Left renal cortex interstitium (tissue), 4 donors: ENCODE measurements at regions not wholly inside any gene's neighbourhood (a gene's known extent, or its start where the extent isn't known, plus 50 kb on each side); places are given as distances from the start of the nearest gene placed in this dataset.
"Not testable (repeated sequence)": the region's sequence is repeated elsewhere in the genome, so short reads cannot be mapped to it uniquely, and the experiment has no call there.

ENCODE experiments used
- DNase-seq, 4 donors: peaks; one replicate each; pipeline ENCODE4 v3.0.0-alpha.2; 2013; ENCODE audit warnings: low read depth in 4 of 4, low spot score in 2 of 4, missing footprints in 1 of 4

DNA sequence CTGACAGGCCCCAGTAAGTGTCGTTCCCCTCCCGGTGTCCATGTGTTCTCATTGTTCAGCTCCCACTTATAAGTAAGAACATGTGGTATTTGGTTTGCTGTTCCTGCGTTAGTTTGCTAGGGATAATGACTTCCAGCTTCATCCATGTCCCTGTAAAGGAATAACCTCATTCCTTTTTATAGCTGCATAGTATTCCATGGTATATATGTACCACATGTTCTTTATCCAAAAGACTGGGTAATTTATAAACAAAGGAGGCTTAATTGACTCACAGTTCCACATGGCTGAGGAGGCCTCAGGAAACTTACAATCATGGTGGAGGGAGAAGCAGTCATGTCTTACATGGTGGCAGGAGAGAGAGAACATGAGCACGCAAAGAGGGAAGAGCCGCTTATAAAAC is 79.6 kb upstream of the CACUL1 start:
- not testable (repeated sequence) for DNase-seq

DNA sequence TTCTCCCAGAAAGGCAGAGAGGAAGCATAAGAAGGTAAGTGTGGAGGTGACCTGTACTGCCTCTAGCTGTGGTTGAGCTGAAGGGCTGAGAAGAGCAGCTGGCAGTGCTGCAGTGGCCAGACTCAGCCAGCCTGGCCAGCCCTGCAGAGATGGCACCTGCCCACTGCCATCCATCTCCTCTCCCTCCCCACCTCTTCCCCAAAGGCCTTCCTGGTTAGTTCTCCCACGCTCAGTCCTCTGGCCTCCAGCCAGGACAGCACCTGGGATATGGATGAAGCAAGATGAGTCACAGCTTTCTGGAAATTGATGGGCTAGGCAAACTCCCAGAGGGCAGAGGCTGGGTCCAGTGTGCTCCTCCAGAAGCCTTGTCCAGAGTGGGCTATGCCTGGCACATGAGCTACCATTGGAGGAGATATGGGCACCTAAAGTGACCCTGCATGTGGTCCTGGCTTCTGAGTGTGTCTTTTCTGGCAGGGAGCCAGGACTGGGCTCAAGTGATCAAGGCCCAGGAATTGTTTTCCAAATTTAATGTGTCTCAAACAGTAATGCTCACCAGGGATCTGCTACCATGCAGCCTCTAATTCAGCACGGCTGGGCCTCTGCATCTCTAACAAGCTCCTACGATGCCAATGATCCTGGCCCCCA is 81.0 kb upstream of the CACUL1 start:
- DNase-seq, result no peak

DNA sequence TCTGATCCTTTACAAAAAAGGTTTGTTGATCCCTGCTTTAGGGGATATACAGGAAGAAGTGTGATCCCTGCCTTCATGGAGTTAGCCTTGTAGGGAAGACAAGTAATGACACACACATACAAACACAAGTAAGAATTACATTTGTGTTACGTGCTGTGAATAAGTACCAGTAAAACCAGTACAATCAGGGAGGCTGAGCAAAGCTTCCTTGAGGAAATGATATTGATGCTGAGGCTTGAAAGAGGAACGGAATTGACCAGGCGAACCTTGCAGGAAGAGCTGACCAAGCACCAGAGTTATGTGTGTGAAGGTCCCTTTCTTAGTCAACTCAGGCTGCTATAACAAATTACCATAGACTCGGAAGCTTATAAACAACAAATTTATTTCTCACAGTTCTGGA is 83.6 kb upstream of the CACUL1 start:
- DNase-seq, result no peak

DNA sequence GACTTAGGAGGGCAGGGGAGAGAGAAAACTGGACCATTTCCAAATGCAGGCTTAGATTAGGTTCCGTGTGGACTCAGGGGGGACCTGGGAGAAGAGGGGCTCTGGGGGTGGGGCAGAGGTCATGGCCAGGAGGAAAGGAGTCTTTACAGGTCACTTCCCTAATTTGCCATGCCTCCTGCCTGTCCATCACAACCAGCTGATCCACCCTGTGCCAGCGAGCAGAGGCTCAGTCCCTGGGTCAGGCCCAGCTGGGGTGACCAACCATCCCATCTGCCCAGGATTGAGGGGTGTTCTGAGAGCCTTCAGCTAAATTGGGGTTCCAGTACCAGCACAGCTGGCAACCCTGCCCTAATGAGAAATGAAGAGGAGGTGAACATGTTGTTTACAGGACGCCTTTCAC is 84.6 kb upstream of the CACUL1 start:
- DNase-seq, result no peak

DNA sequence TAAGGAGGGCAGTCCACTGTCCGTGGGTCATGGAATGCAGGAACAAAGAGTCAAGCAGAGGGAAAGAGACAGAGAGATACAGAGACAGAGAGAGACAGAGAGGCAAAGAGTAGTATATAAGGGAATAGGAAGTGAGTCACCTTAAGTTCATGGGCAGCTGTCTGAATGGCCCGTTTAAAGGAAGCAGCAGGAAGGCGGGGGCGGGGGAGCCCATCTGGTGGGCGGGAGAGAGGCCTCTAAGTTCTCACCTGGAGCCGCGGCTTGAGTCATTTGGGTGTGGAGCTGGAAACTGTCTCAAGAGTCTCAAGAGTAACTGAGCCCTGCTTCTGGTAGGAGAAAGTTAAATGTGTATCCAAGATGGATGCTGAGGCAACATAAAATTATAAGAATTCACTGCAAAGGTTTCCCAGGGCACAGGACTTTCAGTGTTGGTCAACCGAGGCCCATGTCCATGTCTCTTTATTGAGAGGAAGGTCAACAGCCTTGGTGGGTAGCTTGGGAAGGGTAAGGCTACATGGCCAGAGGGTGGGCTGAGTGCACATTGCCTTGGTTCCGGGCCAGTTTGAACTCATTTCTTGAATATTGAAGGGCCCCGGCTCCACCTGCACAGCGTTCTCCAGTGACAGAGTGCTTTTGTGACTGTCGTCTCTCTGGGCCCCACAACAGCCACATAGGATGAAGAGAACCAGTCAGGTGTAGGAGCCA is 85.5 kb upstream of the CACUL1 start:
- no peak for DNase-seq

DNA sequence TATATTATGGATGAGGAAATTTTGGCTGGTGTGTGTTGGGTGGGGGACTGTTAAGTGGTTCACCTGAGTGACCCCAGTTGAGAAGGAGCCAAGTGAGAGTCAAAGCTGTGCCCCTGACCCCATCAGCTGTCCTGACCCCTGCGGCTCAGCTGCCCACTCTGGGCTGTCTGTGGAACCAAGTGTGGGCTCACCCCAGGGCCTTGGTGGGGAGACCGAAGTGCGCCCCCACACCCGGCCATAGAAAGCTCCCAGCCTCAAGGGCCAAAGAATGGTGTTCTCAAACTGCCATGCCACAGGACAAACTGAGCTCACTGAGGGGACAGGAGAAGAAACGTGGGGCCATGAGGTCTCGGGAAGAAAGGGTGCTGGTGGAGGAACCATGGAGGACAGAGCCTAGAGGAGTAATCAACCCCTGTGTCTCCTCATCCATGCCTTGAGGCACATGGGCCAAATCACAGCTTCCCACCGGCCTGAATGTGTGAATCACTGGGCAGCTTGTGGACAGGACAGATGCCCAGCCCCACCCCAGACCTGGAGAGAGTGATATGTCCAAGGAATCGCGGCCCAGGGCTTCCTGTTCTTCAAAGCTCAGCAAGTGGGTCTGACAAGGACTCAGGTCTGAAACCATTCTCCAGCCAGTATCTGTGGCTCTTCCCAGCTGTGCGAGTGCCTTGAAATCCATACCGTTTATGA is 86.2 kb upstream of the CACUL1 start:
- no peak for DNase-seq

DNA sequence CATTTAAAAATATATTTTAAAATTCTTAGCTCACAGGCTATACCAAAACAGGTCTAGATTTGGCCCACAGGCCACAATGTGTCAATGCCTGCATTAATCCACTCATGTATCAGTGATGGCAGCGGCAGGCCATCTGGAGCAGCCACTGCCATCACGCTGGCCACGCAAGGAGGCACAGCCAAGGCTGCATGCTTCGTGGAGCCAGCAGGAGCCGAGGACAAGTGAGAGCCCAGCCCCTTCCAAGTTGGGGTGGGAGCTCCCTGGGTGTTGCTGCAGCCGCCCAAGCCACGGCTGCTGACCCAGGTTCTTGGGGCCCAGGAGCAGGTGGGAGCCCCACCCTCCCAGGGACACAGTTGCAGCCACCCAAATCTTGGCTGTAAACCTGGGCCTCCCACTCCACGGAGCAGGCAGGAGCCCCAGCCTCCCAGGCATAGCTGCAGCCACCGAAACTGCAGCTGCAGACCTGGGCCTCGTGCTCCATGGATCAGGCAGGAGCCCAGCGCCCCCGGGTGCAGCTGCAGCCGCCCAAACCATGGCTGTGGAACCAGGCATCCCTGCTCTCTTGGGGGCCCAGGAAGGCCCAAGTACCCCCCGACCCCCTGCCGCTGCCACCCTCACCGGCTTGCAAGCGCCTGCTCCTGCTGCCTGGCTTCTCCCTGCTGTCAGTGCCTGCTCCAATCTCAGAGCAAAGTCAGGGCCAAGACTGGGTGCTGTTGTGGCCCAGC is 87.3 kb upstream of the CACUL1 start:
- DNase-seq, result no peak

DNA sequence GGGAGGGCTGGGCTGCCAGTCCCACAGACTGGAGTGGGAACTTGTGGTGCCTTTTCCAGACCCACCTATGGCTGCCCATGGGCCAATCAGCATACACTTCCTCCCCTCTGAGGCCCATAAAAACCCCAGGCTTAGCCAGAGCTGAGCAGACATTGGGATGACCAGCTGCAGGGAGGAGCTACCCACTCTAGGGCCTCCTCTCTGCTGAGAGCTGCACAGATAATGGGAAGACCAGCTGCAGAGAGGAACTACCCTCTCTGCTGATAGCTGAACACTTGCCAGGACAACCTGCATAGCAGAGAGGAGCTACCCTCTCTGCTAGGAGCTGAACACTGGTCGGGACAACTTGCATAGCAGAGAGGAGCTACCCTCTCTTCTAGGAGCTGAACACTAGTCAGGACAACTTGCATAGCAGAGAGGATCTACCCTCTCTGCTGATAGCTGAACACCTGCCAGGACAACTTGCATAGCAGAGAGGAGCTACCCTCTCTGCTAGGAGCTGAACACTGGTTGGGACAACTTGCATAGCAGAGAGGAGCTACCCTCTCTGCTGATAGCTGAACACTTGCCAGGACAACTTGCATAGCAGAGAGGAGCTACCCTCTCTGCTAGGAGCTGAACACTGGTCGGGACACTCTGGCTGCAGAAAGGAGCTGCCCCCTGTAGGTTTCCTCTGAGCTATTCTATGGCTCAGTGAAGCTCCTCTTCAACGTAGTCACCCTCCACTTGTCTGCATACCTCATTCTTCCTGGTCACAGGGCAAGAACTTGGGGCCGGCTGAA is 88.3 kb upstream of the CACUL1 start:
- DNase-seq, result no peak

DNA sequence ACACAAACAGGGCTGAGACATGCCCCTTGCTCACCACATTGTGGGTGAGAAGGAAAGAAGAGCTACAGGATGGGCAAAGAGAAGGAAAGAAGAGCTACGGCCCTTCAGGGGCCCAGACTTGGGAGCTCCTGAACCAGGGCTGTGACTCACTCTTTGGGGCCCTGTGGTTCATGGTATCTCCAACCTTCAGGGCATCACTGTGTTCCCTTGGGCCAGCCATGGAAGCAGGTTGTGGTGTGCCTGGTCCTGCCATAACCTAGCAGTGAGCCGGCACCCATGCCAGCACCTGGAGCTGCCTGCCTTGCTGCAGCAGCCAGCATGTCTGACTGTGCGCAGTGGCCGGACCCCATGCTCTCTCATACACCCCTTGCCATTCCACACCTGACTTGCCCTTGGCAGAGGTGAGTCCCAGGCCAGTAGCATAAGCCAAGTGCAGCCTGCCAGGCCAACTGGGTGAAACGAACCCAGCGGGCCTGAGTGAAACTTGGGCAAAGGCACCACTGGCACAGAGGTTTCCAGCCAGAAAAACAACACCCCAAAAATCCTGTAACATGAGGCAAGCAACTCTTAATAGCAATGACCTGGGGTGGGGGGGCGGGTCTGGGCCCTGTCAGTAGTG is 89.0 kb upstream of the CACUL1 start:
- no peak for DNase-seq

DNA sequence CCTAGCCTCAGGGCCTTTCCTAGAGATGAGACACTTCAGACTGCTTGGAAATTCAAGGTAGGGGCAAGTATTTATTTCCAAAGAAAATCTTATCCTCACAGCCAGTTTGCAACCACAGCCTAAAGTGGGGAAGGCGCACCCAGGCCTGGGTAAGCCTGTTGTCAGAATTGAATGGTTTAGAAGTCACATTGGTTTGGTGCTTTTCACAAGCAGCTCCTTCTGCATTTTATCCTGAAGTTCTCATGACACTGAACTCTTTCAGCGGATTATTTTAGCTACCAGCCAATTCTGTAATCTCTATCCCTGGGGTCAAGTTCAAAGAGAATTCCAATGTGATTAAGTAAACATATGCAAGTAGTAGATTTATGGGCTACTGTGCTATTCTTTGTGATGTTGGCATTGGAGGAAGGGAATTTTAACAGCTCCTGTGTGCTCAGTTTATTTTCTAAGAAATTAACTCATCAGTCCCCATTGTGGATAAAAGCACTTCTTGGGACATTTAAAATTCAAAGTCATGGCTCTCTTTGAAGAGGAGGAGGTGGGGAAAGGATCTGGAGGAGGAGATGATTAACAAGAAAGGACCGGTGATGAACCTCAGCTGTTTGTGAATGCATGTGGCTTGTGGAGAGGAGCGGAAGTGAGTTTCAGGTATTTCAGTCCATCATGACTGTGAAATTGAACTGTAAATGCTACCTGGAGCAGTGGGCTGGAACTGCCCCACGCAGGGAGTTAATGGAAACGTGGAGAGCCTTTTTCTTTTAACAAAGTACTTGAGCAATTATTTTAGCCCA is 90.2 kb upstream of the CACUL1 start:
- DNase-seq, result peak; percentile 20 to 47 (median 31)

DNA sequence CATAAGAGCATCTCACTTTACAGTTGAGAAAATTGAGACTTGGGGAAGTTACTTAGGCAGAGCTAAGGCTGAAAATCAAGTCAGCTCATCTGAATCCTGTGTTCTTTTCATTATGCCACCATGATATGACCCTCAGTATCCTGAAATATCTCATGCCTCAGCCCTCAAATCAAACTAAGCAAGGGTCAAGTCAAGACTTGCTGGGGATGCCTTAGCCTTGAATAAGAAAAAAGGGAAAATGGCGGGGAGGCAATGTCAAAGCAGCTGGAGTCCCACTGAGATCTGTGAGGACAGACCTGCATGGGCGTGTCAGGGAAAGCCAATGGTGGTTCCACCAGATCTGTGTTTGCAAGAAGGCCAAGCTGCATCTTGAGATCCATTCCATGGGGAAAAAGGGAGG is 91.0 kb upstream of the CACUL1 start:
- no peak for DNase-seq

DNA sequence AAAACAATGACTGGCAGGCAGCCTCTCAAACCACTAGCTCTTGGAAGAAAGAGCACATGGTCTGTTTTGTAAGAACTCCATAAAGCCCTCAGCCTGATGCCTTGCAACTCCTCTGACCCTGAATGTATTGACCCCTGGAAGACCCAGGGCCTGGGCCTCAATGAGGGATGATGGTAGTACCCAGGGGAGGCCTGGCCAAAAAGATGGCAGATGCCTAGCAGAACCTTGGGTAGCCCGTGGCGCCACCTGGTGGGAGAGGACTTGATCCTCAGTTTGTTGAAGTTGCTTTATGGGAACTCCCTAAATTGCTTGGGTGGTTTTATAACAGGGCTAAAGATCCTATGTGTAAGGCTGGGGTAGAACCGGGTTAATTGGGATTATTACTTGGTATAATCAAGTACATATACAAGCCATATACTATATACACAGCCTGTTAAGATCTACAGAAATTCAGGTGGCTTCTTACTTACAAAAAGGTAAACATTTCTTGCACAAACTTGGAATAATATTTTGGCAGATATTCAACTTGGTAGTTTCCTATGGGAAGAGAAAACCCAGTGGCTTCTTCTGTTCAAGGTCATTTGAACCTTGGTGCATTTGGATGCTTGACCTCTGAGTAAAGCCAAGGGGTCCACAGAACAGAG is 95.8 kb upstream of the CACUL1 start:
- no peak for DNase-seq

DNA sequence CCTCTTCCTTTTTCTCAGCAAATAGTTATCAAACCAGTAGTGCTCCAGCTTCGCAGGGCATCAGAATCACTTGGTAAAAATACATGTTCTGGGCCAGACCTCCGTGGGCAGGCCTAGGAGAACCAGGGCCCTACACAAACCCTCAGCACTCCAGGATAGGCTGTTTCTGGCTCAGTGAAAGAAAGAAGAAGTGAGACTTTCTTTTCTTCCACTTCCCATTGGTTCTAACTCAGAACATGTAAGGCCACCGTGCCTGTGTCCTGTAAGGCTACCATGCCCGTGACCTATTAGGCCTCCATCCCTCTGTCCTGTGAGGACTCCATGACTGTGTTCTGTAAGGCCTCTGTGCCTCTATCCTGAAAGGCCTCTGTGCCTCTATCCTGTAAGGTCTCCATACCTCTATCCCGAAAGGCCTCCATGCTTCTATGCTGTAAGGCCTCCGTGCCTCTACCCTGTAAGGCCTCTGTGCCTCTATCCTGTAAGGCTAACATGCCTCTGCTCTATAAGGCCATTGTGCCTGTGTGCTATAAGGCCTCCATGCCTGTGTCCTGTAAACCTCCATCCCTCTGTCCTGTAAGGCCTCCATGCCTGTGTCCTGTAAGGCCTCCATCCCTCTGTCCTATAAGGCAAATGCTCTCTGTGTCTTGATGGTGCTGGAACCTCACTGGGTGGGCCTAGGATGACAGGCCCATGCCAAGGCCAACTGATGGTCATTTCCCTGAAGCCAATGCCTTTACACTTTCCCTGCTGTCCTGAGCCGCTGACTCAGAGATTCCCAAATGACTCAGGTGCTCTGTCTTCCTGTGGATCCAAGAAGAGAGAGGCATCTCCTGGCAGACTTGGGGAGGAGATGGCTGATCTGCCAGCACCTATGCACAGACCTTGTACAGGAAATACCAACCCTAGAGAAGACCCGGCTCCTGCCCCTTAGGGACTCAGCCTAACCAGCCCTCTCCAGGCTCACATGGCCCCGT is 96.6 kb upstream of the CACUL1 start:
- DNase-seq, result no peak

DNA sequence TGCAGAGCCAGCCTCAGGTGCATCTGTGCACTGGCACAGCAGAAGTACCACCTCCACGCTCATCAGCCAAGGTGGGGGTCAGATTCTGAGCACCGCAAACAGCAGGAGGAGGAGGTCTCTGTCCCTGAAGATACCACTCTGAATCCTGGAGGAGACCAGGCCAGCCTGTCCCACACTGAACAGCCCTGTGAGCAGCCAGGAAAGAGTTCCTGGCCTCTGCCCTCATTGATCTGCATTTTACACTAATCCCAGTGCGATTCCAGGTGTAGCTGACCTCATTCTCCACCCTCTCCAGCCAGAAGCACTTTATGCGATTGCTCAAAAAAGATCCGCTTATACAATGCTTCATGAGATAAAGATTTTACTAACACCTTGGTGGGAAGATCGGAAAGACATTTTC is 99.1 kb upstream of the CACUL1 start:
- DNase-seq, result no peak

DNA sequence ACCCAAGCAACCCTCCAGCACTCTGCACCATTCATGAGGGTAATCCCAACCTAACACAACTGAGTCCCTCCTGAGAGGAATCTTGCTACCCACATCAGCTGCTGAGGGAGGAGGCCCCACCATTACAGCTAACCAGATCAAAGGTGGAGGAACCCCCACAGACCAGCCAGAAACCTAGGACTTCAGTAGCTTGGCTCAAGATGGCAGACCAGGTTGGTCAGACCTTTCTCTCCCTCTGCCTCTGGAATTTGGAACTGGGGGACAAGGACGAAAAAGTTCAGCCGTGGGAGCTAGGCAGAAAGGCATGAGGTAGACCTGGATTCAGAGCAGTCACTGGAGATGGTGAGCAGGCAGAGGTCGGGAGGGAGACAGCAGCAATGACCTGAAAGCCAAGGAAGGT is 101.3 kb upstream of the CACUL1 start:
- no peak for DNase-seq

DNA sequence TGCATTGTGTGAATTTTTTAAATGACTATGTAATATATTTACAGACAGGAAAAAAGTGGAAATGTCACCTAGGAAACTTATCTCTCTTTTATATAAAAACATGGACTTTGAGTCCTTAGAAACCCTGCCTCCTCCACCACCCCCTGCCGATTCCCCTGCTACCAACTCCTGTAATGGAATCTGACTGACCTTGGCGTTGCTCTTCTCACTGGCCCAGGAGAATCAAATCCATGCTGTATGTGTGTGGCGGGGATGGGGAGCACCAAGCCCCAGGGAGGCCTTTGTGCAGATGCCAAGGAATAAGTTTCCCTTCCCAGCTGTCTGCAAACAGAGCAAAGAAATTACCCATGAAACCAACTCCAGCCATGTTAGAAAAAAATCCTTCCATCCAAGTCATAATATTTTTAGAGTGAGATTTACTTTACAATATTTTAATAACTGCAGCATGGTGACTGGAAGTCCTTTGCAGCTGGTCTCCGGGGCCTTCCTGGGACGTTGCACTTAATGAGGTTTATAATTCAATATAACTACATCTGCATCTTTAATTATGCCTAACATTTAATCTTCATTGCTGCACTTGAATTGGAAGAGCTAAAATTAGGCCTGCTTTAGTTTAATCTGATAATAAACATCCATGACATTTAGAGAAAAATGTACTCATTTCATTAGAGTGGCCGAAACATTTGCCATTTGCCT is 111.4 kb upstream of the CACUL1 start:
- DNase-seq, result no peak

DNA sequence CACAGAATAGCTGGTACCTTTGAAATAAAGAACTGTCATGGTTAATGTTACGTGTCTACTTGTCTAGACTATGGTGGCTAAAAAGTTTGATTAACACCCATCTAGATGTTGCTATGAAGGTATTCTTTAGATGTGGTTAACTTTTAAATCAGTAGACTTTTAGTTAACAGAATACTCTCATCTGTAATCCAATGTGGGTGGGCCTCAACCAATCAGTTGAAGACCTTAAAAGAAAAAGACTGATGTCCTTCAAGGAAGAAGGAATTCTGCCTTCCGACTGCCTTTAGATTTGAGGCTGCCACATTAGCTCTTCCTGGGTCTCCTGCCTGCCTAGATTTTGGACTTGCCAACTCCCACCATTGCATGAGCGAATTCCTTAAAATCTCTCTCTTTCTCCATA is 113.0 kb upstream of the CACUL1 start:
- no peak for DNase-seq
